T-helper 1 cell treated with Interleukin-12 subunit alpha and Interleukin-12 subunit beta and Interleukin-4 antibody, amounts not matched to agents 30 μg/mL and 1 μg/mL, for 36 hours (primary cell): ENCODE measurements at regions not wholly inside any gene's neighbourhood (a gene's known extent, or its start where the extent isn't known, plus 50 kb on each side); places are given as distances from the start of the nearest gene placed in this dataset.
"Not testable (repeated sequence)": the region's sequence is repeated elsewhere in the genome, so short reads cannot be mapped to it uniquely, and the experiment has no call there.

Experiments used
- H3K27ac Mint-ChIP-seq: one replicate; pipeline ENCODE4 v1.8.0; 2021; ENCODE audit warnings: mild to moderate bottlenecking, mixed read lengths
- H3K27me3 Mint-ChIP-seq: one replicate; pipeline ENCODE4 v1.8.0; 2021; ENCODE audit warnings: low read depth, mixed read lengths
- H3K36me3 Mint-ChIP-seq: one replicate; pipeline ENCODE4 v1.8.0; 2021; ENCODE audit warnings: low read depth, mixed read lengths
- H3K4me1 Mint-ChIP-seq: one replicate; pipeline ENCODE4 v1.8.0; 2021; ENCODE audit warnings: low read depth, mixed read lengths
- H3K4me3 Mint-ChIP-seq: one replicate; pipeline ENCODE4 v1.8.0; 2021; ENCODE audit warnings: mild to moderate bottlenecking, moderate library complexity, mixed read lengths
- H3K9me3 Mint-ChIP-seq: one replicate; pipeline ENCODE4 v1.8.0; 2021; ENCODE audit warnings: mixed read lengths

- no peaks in the 10 kb centered on the region for H3K27me3 Mint-ChIP-seq
- no peak overlapping the region for H3K27ac Mint-ChIP-seq
- H3K4me3 Mint-ChIP-seq, result no peak overlapping the region
- H3K9me3 Mint-ChIP-seq, result peaks cover 32% of the 10 kb centered on the region
- H3K36me3 Mint-ChIP-seq, result no peaks in the 10 kb centered on the region
- no peaks in the 10 kb centered on the region for H3K4me1 Mint-ChIP-seq
These were observed 293.0 kb upstream of the CDH12 start for GRCh38 chr5:23146183-23146582.

- Mint-ChIP-seq H3K36me3 (no peaks in the 10 kb centered on the region), H3K4me1 (no peaks in the 10 kb centered on the region), H3K27ac (no peak overlapping the region), H3K9me3 (peaks cover 5% of the 10 kb centered on the region), H3K27me3 (no peaks in the 10 kb centered on the region), H3K4me3 (no peak overlapping the region)
These were observed 286.4 kb upstream of the CDH12 start for GRCh38 chr5:23139338-23140171.

GRCh38 chr5:23136958-23137357 lies 283.8 kb upstream of the CDH12 start:
- no peaks in the 10 kb centered on the region for H3K4me1 Mint-ChIP-seq

GRCh38 chr5:23132231-23132630 lies 279.1 kb upstream of the CDH12 start:
- no peak overlapping the region for H3K27ac Mint-ChIP-seq
- H3K4me1 Mint-ChIP-seq, result no peaks in the 10 kb centered on the region
- no peaks in the 10 kb centered on the region for H3K36me3 Mint-ChIP-seq
- no peak overlapping the region for H3K4me3 Mint-ChIP-seq
- H3K9me3 Mint-ChIP-seq, result peaks cover 7% of the 10 kb centered on the region
- no peaks in the 10 kb centered on the region for H3K27me3 Mint-ChIP-seq

More at GRCh38 chr5:23136958-23137357, 283.8 kb upstream of the CDH12 start:
- Mint-ChIP-seq H3K36me3 (no peaks in the 10 kb centered on the region), H3K9me3 (no peaks in the 10 kb centered on the region), H3K4me3 (no peak overlapping the region), H3K27me3 (no peaks in the 10 kb centered on the region), H3K27ac (no peak overlapping the region)

GRCh38 chr5:23112237-23112636 lies 259.1 kb upstream of the CDH12 start:
- Mint-ChIP-seq H3K9me3 (peaks cover 7% of the 10 kb centered on the region), H3K27me3 (no peaks in the 10 kb centered on the region), H3K27ac (no peak overlapping the region), H3K36me3 (no peaks in the 10 kb centered on the region), H3K4me1 (no peaks in the 10 kb centered on the region), H3K4me3 (no peak overlapping the region)

- no peaks in the 10 kb centered on the region for H3K36me3 Mint-ChIP-seq
- H3K9me3 Mint-ChIP-seq, result peaks cover 37% of the 10 kb centered on the region
- no peaks in the 10 kb centered on the region for H3K4me1 Mint-ChIP-seq
- H3K27me3 Mint-ChIP-seq, result no peaks in the 10 kb centered on the region
- no peak overlapping the region for H3K27ac Mint-ChIP-seq
- H3K4me3 Mint-ChIP-seq, result no peak overlapping the region
These were observed 251.9 kb upstream of the CDH12 start for GRCh38 chr5:23105021-23105420.

- Mint-ChIP-seq H3K27ac (no peak overlapping the region), H3K4me3 (no peak overlapping the region), H3K36me3 (no peaks in the 10 kb centered on the region), H3K4me1 (no peaks in the 10 kb centered on the region), H3K9me3 (peaks cover 37% of the 10 kb centered on the region), H3K27me3 (no peaks in the 10 kb centered on the region)
These were observed 250.4 kb upstream of the CDH12 start for GRCh38 chr5:23103566-23103965.

GRCh38 chr5:23095418-23095817 lies 242.3 kb upstream of the CDH12 start:
- peaks cover 16% of the 10 kb centered on the region for H3K9me3 Mint-ChIP-seq
- not testable (repeated sequence) for H3K36me3 Mint-ChIP-seq, H3K27ac Mint-ChIP-seq, H3K27me3 Mint-ChIP-seq, H3K4me1 Mint-ChIP-seq, H3K4me3 Mint-ChIP-seq

GRCh38 chr5:23089286-23089685 lies 236.1 kb upstream of the CDH12 start:
- Mint-ChIP-seq H3K27me3 (no peaks in the 10 kb centered on the region), H3K9me3 (peaks cover 14% of the 10 kb centered on the region), H3K4me1 (no peaks in the 10 kb centered on the region), H3K4me3 (no peak overlapping the region), H3K36me3 (no peaks in the 10 kb centered on the region), H3K27ac (no peak overlapping the region)

- Mint-ChIP-seq H3K36me3 (no peaks in the 10 kb centered on the region), H3K9me3 (peaks cover 8% of the 10 kb centered on the region), H3K27ac (no peak overlapping the region), H3K4me3 (no peak overlapping the region), H3K27me3 (no peaks in the 10 kb centered on the region), H3K4me1 (no peaks in the 10 kb centered on the region)
These were observed 231.7 kb upstream of the CDH12 start for GRCh38 chr5:23084815-23085214.

- H3K27ac Mint-ChIP-seq, result no peak overlapping the region
- no peaks in the 10 kb centered on the region for H3K27me3 Mint-ChIP-seq
- peaks cover 11% of the 10 kb centered on the region for H3K9me3 Mint-ChIP-seq
- no peaks in the 10 kb centered on the region for H3K4me1 Mint-ChIP-seq
- no peaks in the 10 kb centered on the region for H3K36me3 Mint-ChIP-seq
- no peak overlapping the region for H3K4me3 Mint-ChIP-seq
These were observed 219.0 kb upstream of the CDH12 start for GRCh38 chr5:23072179-23072578.

GRCh38 chr5:23071682-23072081 lies 218.5 kb upstream of the CDH12 start:
- Mint-ChIP-seq H3K9me3 (peaks cover 9% of the 10 kb centered on the region), H3K36me3 (no peaks in the 10 kb centered on the region), H3K4me1 (no peaks in the 10 kb centered on the region), H3K4me3 (no peak overlapping the region), H3K27ac (no peak overlapping the region), H3K27me3 (no peaks in the 10 kb centered on the region)

- no peaks in the 10 kb centered on the region for H3K4me1 Mint-ChIP-seq
- H3K27ac Mint-ChIP-seq, result no peak overlapping the region
- H3K9me3 Mint-ChIP-seq, result peaks cover 16% of the 10 kb centered on the region
- no peaks in the 10 kb centered on the region for H3K27me3 Mint-ChIP-seq
- no peak overlapping the region for H3K4me3 Mint-ChIP-seq
- no peaks in the 10 kb centered on the region for H3K36me3 Mint-ChIP-seq
These were observed 211.6 kb upstream of the CDH12 start for GRCh38 chr5:23064710-23065109.

- Mint-ChIP-seq H3K4me3 (no peak overlapping the region), H3K9me3 (peaks cover 4% of the 10 kb centered on the region), H3K27ac (no peak overlapping the region), H3K36me3 (no peaks in the 10 kb centered on the region), H3K4me1 (no peaks in the 10 kb centered on the region), H3K27me3 (no peaks in the 10 kb centered on the region)
These were observed 200.7 kb upstream of the CDH12 start for GRCh38 chr5:23053846-23054245.

- Mint-ChIP-seq H3K36me3 (no peaks in the 10 kb centered on the region), H3K4me1 (no peaks in the 10 kb centered on the region), H3K27me3 (no peaks in the 10 kb centered on the region), H3K27ac (no peak overlapping the region), H3K9me3 (peaks cover 5% of the 10 kb centered on the region), H3K4me3 (no peak overlapping the region)
These were observed 189.1 kb upstream of the CDH12 start for GRCh38 chr5:23042226-23042625.
